ENCODE measurements at regions not wholly inside any gene's neighbourhood (a gene's known extent, or its start where the extent isn't known, plus 50 kb on each side); places are given as distances from the start of the nearest gene placed in this dataset.
"Not testable (repeated sequence)": the region's sequence is repeated elsewhere in the genome, so short reads cannot be mapped to it uniquely, and the experiment has no call there.

GRCh38 chr2:210928714-210929113, 372.3 kb downstream of the CPS1 start:
- H3K9ac ChIP-seq, result no peak overlapping the region
- H3K27me3 ChIP-seq (ENCODE audit: control insufficient read depth, insufficient read depth, low read length), result no peaks in the 10 kb centered on the region
- no peak for TF ChIP-seq CTCF (IDR thresholded peaks at IDR 0.05)
- H3K36me3 ChIP-seq (ENCODE audit: control insufficient read depth, insufficient read depth, low read length), result peaks cover 2% of the 10 kb centered on the region
- no peaks in the 10 kb centered on the region for H3K79me2 ChIP-seq
- H3K27ac ChIP-seq, result no peak overlapping the region
- no peak overlapping the region for H2AFZ ChIP-seq
- no peaks in the 10 kb centered on the region for H3K9me3 ChIP-seq (ENCODE audit: control insufficient read depth, low read length)
- H3K4me3 ChIP-seq (ENCODE audit: low read depth, low read length), result no peak overlapping the region
- no peak overlapping the region for H3K4me2 ChIP-seq (ENCODE audit: low read length)
- H3K4me1 ChIP-seq, result no peaks in the 10 kb centered on the region

- H3K4me3 ChIP-seq (ENCODE audit: low read depth, low read length), result no peak overlapping the region
- no peak for TF ChIP-seq CTCF (IDR thresholded peaks at IDR 0.05)
- H3K4me2 ChIP-seq (ENCODE audit: low read length), result no peak overlapping the region
- H3K36me3 ChIP-seq (ENCODE audit: control insufficient read depth, insufficient read depth, low read length), result no peaks in the 10 kb centered on the region
- H3K4me1 ChIP-seq, result no peaks in the 10 kb centered on the region
- H2AFZ ChIP-seq, result no peak overlapping the region
- H3K9me3 ChIP-seq (ENCODE audit: control insufficient read depth, low read length), result no peaks in the 10 kb centered on the region
- H3K9ac ChIP-seq, result no peak overlapping the region
- no peaks in the 10 kb centered on the region for H3K27me3 ChIP-seq (ENCODE audit: control insufficient read depth, insufficient read depth, low read length)
- H3K27ac ChIP-seq, result no peak overlapping the region
- no peaks in the 10 kb centered on the region for H3K79me2 ChIP-seq
These were observed 381.8 kb downstream of the CPS1 start for GRCh38 chr2:210938228-210938627.

GRCh38 chr2:210946395-210946794, 390.0 kb downstream of the CPS1 start:
- no peak for TF ChIP-seq CTCF (IDR thresholded peaks at IDR 0.05)
- Histone ChIP-seq H3K9ac (no peak overlapping the region), H3K4me2 (ENCODE audit: low read length) (no peak overlapping the region), H3K27ac (no peak overlapping the region), H3K4me3 (ENCODE audit: low read depth, low read length) (no peak overlapping the region), H2AFZ (no peak overlapping the region), H3K4me1 (no peaks in the 10 kb centered on the region), H3K36me3 (ENCODE audit: control insufficient read depth, insufficient read depth, low read length) (no peaks in the 10 kb centered on the region), H3K27me3 (ENCODE audit: control insufficient read depth, insufficient read depth, low read length) (no peaks in the 10 kb centered on the region), H3K9me3 (ENCODE audit: control insufficient read depth, low read length) (no peaks in the 10 kb centered on the region), H3K79me2 (no peaks in the 10 kb centered on the region)

- H3K4me2 ChIP-seq (ENCODE audit: low read length); H3K36me3 ChIP-seq (ENCODE audit: control insufficient read depth, insufficient read depth, low read length); H3K27me3 ChIP-seq (ENCODE audit: control insufficient read depth, insufficient read depth, low read length); H3K4me3 ChIP-seq (ENCODE audit: low read depth, low read length); H2AFZ ChIP-seq; H3K4me1 ChIP-seq; H3K27ac ChIP-seq; H3K9ac ChIP-seq; H3K9me3 ChIP-seq (ENCODE audit: control insufficient read depth, low read length); H3K79me2 ChIP-seq: not testable (repeated sequence)
These were observed 394.1 kb downstream of the CPS1 start for GRCh38 chr2:210950434-210951060.

- H3K4me1 ChIP-seq, result no peaks in the 10 kb centered on the region
- no peak overlapping the region for H2AFZ ChIP-seq
- TF ChIP-seq CTCF (IDR thresholded peaks at IDR 0.05), result no peak
- H3K36me3 ChIP-seq (ENCODE audit: control insufficient read depth, insufficient read depth, low read length), result no peaks in the 10 kb centered on the region
- H3K4me3 ChIP-seq (ENCODE audit: low read depth, low read length), result no peak overlapping the region
- no peaks in the 10 kb centered on the region for H3K27me3 ChIP-seq (ENCODE audit: control insufficient read depth, insufficient read depth, low read length)
- H3K9me3 ChIP-seq (ENCODE audit: control insufficient read depth, low read length), result no peaks in the 10 kb centered on the region
- H3K4me2 ChIP-seq (ENCODE audit: low read length), result no peak overlapping the region
- no peak overlapping the region for H3K27ac ChIP-seq
- H3K79me2 ChIP-seq, result no peaks in the 10 kb centered on the region
- no peak overlapping the region for H3K9ac ChIP-seq
These were observed 398.0 kb downstream of the CPS1 start for GRCh38 chr2:210954386-210954907.
